Liver (tissue), 8 donors: ENCODE measurements at regions not wholly inside any gene's neighbourhood (a gene's known extent, or its start where the extent isn't known, plus 50 kb on each side); places are given as distances from the start of the nearest gene placed in this dataset.
A peak's percentile ranks its signal among the peaks of the same experiment; 100 is the strongest.

Experiments
- DNase-seq: peaks from one replicate; pipeline ENCODE4 v3.0.0-alpha.2; 2017; ENCODE audit warnings: low spot score
- H3K27ac ChIP-seq, 2 donors: one replicate each; pipeline ENCODE4 v1.7.0; 2013; ENCODE audit warnings: inconsistent platforms in 2 of 2, low read length in 2 of 2, control low read depth in 1 of 2, low read depth in 1 of 2, mild to moderate bottlenecking in 1 of 2
- H3K27me3 ChIP-seq, 4 donors: one replicate each; pipeline versions ENCODE4 v1.6.1 to v1.7.0; 2013; ENCODE audit warnings: low read length in 3 of 4, inconsistent platforms in 1 of 4, mild to moderate bottlenecking in 1 of 4, moderate library complexity in 1 of 4; ENCODE audit not compliant: control insufficient read depth in 4 of 4, insufficient read depth in 4 of 4
- H3K36me3 ChIP-seq, 4 donors: one replicate each; pipeline versions ENCODE4 v1.6.1 to v1.7.0; 2013; ENCODE audit warnings: low read length in 3 of 4, mild to moderate bottlenecking in 3 of 4, low read depth in 1 of 4, moderate library complexity in 1 of 4; ENCODE audit not compliant: control insufficient read depth in 4 of 4, insufficient read depth in 3 of 4
- H3K4me1 ChIP-seq, 4 donors: one replicate each; pipeline versions ENCODE4 v1.6.1 to v1.7.0; 2013; ENCODE audit warnings: low read length in 3 of 4, mild to moderate bottlenecking in 3 of 4, moderate library complexity in 1 of 4; ENCODE audit not compliant: control insufficient read depth in 4 of 4, insufficient read depth in 4 of 4
- H3K4me3 ChIP-seq, 3 donors: one replicate each; pipeline versions ENCODE4 v1.6.1 to v1.7.0; 2013; ENCODE audit warnings: low read length in 3 of 3, control low read depth in 1 of 3, low read depth in 1 of 3, mild to moderate bottlenecking in 1 of 3
- H3K9ac ChIP-seq, 2 donors: one replicate each; pipeline ENCODE4 v1.7.0; 2013; ENCODE audit warnings: low read length in 2 of 2, mild to moderate bottlenecking in 2 of 2, moderate library complexity in 2 of 2, control low read depth in 1 of 2, low read depth in 1 of 2
- H3K9me3 ChIP-seq, 4 donors: one replicate each; pipeline versions ENCODE4 v1.6.1 to v1.7.0; 2013; ENCODE audit warnings: low read length in 3 of 4; ENCODE audit not compliant: control insufficient read depth in 4 of 4
- ATF3 ChIP-seq: IDR thresholded peaks from 2 replicates; pipeline ENCODE4 v1.6.1; 2016; ENCODE audit warnings: antibody characterized with exemption
- CTCF ChIP-seq: fragments of 150-350 bp; IDR thresholded peaks from 2 replicates; pipeline ENCODE4 v1.5.1; 2017; ENCODE audit warnings: improper control_type of control experiment, low read depth, low read length; ENCODE audit not compliant: missing input control
- EGR1 ChIP-seq, 2 donors: IDR thresholded peaks; 2 replicates each; pipeline ENCODE4 v1.6.1; 2016 to 2018; ENCODE audit warnings: antibody characterized with exemption in 2 of 2, low read depth in 2 of 2
- FOXA1 ChIP-seq: IDR thresholded peaks from 2 replicates; pipeline ENCODE4 v1.6.1; 2016; ENCODE audit warnings: antibody characterized with exemption
- FOXA2 ChIP-seq: IDR thresholded peaks from 2 replicates; pipeline ENCODE4 v1.6.1; 2016; ENCODE audit warnings: antibody characterized with exemption
- GABPA ChIP-seq, 2 donors: IDR thresholded peaks in 1 of 2; conservative IDR thresholded peaks in 1 of 2; 2 replicates each; pipeline ENCODE4 v1.6.1; 2016; ENCODE audit warnings: antibody characterized with exemption in 2 of 2, mild to moderate bottlenecking in 1 of 2, moderate library complexity in 1 of 2
- HNF4A ChIP-seq, 2 donors: conservative IDR thresholded peaks; 2 replicates each; pipeline ENCODE4 v1.6.1; 2016; ENCODE audit warnings: antibody characterized with exemption in 2 of 2, mild to moderate bottlenecking in 2 of 2
- HNF4G ChIP-seq: IDR thresholded peaks from 2 replicates; pipeline ENCODE4 v1.6.1; 2016; ENCODE audit warnings: antibody characterized with exemption
- JUND ChIP-seq, 2 donors: IDR thresholded peaks; 2 replicates each; pipeline ENCODE4 v1.6.1; 2016; ENCODE audit warnings: antibody characterized with exemption in 2 of 2
- RAD21 ChIP-seq, 2 donors: IDR thresholded peaks; 2 replicates each; pipeline ENCODE4 v1.6.1; 2016; ENCODE audit warnings: antibody characterized with exemption in 2 of 2, mild to moderate bottlenecking in 2 of 2
- RXRA ChIP-seq, 2 donors: IDR thresholded peaks; 2 replicates each; pipeline ENCODE4 v1.6.1; 2017 to 2018; ENCODE audit warnings: antibody characterized with exemption in 2 of 2, mild to moderate bottlenecking in 1 of 2
- SP1 ChIP-seq: IDR thresholded peaks from 2 replicates; pipeline ENCODE4 v1.6.1; 2018; ENCODE audit warnings: antibody characterized with exemption, mild to moderate bottlenecking
- YY1 ChIP-seq: IDR thresholded peaks from 2 replicates; pipeline ENCODE4 v1.6.1; 2016; ENCODE audit warnings: antibody characterized with exemption, mild to moderate bottlenecking
- ZBTB33 ChIP-seq: IDR thresholded peaks from 2 replicates; pipeline ENCODE4 v1.6.1; 2016; ENCODE audit warnings: antibody characterized with exemption
- WGBS: extraction: QIAGEN DNeasy Blood & Tissue Kit; methylation state at CpG from one replicate; pipeline ENCODE4 v1.1.7; 2013; 5-methylcytosine and 5-hydroxymethylcytosine counted together
- TF ChIP-seq, protein P1 (sequence below): IDR thresholded peaks from 2 replicates; pipeline ENCODE4 v1.6.1; 2016; ENCODE audit warnings: antibody characterized with exemption
- donor health status: healthy.
- donor health status: healthy.
- donor health status: healthy.
- donor health status: healthy.
- donor health status: healthy.

GRCh38 chr12:71371122-71371521 is 68.5 kb upstream of the LGR5 start:
- TF ChIP-seq ZBTB33 (no peak), RAD21 (IDR thresholded peaks at IDR 0.05) (peak; percentile 56 to 69), RXRA (IDR thresholded peaks at IDR 0.05) (no peak), CTCF (peak; percentile 8)
- Histone ChIP-seq H3K4me1 (no peaks in the 10 kb centered on the region), H3K9me3 (no peaks in the 10 kb centered on the region), H3K9ac (no peak overlapping the region), H3K36me3 (no peaks in the 10 kb centered on the region), H3K27ac (no peak overlapping the region), H3K4me3 (no peak overlapping the region), H3K27me3 (no peaks in the 10 kb centered on the region)
- 51% methylated on average over 2 of the region's 2 CpGs for WGBS
- no peak for DNase-seq

DNA sequence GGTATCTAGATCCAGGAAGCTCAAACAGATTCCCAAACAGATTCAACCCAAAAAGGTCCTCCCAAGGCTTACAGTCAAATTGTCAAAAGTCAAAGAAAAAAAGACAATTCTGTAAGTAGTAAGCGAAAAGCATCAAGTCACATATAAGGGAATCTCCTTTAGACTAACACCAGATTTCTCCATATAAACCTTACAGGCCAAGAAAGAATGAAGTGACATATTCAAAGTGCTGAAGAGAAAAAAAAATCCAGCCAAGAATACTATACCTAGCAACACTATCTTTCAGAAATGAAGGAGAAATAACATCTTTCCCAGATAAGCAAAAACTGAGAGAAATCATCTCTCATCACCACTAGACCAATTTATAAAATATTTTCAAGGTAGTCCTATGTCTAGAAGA is 79.6 kb upstream of the LGR5 start:
- Histone ChIP-seq H3K4me1 (no peaks in the 10 kb centered on the region), H3K9ac (no peak overlapping the region), H3K36me3 (no peaks in the 10 kb centered on the region), H3K27me3 (peaks cover 0 to 2% (median 0%) of the 10 kb centered on the region in 4 donors), H3K4me3 (no peak overlapping the region), H3K9me3 (peaks cover 0 to 4% (median 1%) of the 10 kb centered on the region in 4 donors), H3K27ac (no peak overlapping the region)
- DNase-seq = no peak
- WGBS = 89% methylated on average over 1 of the region's 1 CpG
- TF ChIP-seq EGR1 (IDR thresholded peaks at IDR 0.05; ENCODE audit: low read depth in 2 of 2) = no peak
- TF ChIP-seq FOXA1 = no peak
- TF ChIP-seq FOXA2 = no peak

DNA sequence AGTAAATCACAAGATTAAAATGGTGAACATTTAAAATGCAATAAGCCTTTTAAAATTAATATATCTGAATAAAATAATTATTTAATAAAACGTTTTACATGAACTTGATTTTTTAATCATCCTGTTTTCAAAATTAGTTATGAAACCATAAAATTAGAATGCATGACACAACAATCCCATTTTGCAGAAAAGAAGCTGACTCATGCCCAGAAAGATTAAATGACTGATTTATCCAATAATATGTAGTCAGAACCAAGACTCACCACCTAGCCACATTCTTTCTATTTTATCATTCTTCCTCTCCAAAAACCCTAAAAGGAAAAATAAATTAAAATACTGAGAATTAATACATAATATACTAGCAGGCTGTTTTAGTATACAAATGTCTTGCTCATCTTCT is 83.0 kb upstream of the LGR5 start:
- Histone ChIP-seq H3K9me3 (peaks cover 0 to 4% (median 1%) of the 10 kb centered on the region in 4 donors), H3K9ac (no peak overlapping the region), H3K4me3 (no peak overlapping the region), H3K4me1 (no peaks in the 10 kb centered on the region), H3K27me3 (peaks cover 0 to 2% (median 0%) of the 10 kb centered on the region in 4 donors), H3K27ac (no peak overlapping the region), H3K36me3 (no peaks in the 10 kb centered on the region)
- 22% methylated on average over 1 of the region's 1 CpG for WGBS
- DNase-seq = no peak
- TF ChIP-seq SP1 (no peak), GABPA (IDR thresholded peaks at IDR 0.05 in 1 of 2, conservative IDR thresholded peaks at IDR 0.05 in 1 of 2) (no peak), RAD21 (IDR thresholded peaks at IDR 0.05) (no peak), HNF4G (no peak), CTCF (no peak), FOXA2 (no peak), JUND (IDR thresholded peaks at IDR 0.05) (no peak), HNF4A (conservative IDR thresholded peaks at IDR 0.05) (no peak), FOXA1 (no peak), ATF3 (no peak), EGR1 (IDR thresholded peaks at IDR 0.05; ENCODE audit: low read depth in 2 of 2) (no peak), YY1 (no peak)
- TF ChIP-seq, protein P1, sequence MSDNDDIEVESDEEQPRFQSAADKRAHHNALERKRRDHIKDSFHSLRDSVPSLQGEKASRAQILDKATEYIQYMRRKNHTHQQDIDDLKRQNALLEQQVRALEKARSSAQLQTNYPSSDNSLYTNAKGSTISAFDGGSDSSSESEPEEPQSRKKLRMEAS = no peak
